ENCODE measurements at regions not wholly inside any gene's neighbourhood (a gene's known extent, or its start where the extent isn't known, plus 50 kb on each side); places are given as distances from the start of the nearest gene placed in this dataset.

DNA sequence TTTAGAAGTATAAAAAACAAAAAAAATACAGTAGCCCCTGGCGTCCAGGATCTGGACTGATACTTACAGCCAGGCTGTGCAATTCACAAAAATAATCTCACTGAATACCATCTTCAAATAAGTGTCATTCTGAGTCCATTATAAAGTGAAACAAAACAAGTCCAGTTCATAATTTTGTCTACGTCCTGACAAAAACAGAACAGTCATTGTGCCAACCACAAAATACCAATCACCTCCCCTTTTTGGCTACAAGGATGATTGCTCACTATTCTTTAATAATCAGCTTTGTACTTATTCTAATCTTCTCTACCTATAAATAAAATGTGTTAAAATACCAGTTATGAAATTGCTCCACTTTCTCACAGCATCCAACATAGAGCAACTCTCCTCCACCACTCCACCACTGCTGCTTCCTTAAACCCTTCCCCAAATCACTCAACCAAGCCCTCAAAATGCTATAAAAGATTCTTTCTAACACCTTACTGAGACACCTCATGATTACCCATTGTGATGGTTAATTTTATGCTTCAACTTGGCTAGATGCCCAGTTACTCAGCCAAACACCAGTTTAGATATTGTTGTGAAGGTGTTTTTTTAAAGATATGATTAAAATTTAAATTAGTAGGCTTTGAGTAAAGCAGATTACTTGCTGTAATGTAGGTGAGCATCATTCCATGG is 479.8 kb upstream of the SEMA3A start:
- peak; percentile 26 for DNase-seq

- DNase-seq = no peak
Measured at GRCh38 chr7:84669177-84669732, 474.7 kb upstream of the SEMA3A start.

DNA sequence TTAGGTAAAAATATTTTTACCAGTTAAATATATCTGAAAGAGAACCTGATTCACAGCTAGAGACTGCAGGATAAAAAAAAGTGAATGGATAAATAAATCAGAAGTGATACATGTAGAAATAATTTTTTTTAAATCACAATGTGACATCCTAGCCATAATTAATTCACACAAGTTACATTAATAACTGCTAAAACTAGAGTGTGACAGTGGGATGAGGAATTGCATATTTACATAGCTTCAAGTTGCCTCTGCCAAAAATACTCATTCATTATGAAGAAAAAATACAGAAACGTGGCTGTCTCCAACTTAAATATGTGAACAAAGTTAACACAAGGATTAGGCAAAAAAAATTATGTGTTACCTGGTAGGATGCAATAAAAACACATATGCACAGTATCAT is 473.5 kb upstream of the SEMA3A start:
- DNase-seq = no peak

GRCh38 chr7:84666651-84667050 is 472.1 kb upstream of the SEMA3A start:
- DNase-seq = no peak

- DNase-seq = peak; percentile 33
Measured at GRCh38 chr7:84665339-84665738, 470.8 kb upstream of the SEMA3A start.

DNA sequence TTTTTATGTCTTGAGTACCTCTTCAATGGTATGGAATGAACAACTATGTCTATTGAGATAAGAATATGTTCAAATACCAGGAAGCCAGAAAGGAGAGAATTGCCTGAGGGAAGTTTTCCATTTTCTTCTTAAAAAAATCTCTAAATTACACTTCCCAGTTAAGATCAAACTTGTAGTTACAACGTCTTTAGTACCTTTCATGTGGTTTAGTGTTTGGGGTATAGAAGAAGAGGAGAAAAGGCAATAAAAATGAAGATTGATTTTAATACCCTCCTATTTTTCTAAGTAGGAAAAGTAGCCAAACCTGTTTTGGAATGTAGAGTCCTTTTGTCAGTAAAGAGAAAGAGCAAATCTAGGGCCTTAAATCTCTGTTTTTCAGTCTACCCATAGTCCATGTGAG is 470.0 kb upstream of the SEMA3A start:
- no peak for DNase-seq

DNA sequence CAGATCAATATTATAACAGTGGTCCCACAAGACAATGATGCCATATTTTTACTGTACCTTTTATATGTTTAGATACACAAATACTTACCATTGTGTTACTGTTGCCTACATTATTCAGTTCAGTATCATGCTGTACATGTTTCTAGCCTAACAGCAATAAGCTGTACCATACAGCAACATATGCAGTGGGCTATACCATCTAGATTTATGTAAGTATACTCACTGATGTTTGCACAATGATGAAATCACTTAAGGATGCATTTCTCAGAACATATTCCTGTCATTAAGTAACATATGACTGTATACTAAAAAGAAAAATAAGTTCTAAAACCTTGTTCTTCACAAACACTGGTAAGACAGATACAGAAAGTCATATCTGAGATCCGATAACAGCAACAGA is 468.6 kb upstream of the SEMA3A start:
- no peak for DNase-seq

GRCh38 chr7:84658286-84658685 is 463.7 kb upstream of the SEMA3A start:
- peak; percentile 39 for DNase-seq

DNA sequence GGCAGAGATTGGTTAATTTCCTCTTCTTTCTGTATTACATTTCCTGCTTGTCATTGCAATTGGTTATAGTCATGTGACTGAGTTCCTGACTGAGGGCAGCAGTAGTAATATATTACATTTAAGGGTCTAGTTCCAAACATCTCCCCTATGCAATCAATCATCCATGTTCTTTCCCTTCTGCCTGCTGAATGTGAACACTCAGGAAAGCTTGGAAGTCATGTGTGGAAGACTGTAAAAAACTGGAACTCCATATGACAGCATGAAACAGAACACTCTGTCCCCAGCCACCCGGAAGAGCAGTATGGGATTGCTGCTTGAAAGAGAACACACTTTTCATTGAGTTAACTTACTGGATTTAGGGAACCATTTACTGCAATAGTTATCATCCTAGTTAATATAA is 459.7 kb upstream of the SEMA3A start:
- peak; percentile 81 for DNase-seq

DNA sequence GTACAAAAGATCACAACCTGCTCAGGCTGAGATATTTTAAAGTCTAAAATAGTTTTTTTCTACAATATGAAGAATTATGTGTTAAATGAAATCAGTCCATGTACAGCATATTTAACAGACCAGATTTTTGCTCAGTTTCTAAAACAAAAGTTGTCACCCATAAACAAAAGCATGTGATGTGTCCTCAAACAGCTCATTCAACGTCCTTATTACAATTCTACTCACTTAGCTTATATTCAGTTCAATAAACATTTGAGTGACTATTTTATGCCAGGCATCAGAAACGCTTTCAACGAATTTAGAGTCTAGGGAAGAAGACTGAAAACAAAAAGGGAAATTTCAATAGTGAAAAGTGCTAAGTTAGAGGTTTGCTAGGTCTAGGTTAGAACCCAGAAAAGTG is 457.3 kb upstream of the SEMA3A start:
- no peak for DNase-seq

DNA sequence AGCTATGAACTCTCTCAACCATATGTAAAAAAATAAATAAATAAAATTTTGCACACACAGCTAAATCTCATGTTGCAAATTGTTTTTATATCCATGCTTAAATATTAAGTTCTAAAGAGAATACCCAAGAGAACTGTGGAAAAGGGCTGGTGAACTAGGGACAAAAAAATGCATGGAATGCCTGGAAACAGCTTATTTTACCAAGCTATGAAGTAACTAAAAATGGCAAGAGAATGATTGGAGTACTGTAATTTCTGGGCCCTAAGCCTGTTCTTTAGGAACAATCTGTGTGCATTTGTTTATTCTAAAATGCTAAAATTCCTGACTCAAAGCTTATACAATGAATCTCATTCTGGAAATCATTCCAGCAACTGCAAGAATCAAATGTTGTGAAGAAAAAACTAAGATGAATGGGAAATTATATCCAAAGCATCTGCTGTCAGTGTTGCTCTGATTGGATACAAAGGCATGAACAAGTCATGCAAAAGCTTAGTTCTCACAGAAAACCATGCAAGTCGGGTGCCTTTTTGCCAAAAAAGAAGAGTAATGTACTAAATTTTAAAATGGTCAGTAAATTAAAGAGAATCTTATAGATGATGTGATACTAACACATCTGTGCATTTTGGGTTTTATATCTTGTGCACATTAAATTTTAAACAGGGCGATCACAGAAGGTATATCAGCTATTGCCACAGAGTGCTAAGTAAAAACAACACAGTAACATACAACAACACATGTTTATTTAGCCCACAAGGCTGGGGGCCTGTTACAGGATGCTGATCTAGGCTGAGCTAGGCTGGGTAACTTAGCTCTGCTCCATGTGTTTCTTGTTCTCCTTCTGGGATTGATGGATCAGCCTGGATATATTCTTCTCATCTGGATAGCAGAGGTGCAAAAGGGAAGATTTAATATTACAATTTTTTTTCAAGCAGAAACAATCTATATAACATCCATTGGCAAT is 453.5 kb upstream of the SEMA3A start:
- DNase-seq = peak; percentile 13

GRCh38 chr7:84642611-84643010 is 448.0 kb upstream of the SEMA3A start:
- DNase-seq = no peak

DNA sequence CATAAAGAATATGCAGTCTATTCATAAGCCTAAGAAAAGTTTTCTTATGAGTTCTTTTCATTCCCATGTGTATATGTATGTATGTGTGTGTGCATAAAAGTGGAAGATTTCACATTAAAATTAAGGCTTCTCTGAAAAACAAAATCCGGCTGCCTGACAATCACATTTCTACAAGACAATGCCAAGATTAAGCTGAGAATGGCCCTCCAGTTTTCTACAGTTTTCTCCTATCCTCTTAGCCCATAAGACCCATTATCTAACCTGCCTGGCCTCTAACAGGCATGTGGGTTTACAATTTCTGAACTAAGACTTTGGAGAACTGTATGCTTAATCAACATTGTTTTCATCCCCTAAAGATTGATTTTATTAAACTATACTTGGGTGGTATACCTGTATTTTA is 446.0 kb upstream of the SEMA3A start:
- DNase-seq = no peak

DNA sequence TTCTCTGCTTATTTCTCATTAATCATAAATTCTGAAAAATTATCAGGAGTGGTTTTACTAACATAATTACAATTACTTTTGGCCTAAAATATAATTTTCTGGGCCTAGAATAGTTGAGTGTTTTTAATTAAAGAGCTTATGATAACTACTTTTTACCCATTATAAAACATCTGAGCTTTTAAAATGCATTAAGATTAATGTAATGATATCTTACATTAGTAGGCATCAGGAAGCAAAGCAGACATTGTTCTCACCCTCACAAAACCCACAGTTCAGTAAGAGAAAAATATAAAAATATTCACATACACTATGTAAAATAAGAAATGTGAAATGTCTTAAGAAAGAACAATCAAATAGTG is 443.7 kb upstream of the SEMA3A start:
- no peak for DNase-seq

DNA sequence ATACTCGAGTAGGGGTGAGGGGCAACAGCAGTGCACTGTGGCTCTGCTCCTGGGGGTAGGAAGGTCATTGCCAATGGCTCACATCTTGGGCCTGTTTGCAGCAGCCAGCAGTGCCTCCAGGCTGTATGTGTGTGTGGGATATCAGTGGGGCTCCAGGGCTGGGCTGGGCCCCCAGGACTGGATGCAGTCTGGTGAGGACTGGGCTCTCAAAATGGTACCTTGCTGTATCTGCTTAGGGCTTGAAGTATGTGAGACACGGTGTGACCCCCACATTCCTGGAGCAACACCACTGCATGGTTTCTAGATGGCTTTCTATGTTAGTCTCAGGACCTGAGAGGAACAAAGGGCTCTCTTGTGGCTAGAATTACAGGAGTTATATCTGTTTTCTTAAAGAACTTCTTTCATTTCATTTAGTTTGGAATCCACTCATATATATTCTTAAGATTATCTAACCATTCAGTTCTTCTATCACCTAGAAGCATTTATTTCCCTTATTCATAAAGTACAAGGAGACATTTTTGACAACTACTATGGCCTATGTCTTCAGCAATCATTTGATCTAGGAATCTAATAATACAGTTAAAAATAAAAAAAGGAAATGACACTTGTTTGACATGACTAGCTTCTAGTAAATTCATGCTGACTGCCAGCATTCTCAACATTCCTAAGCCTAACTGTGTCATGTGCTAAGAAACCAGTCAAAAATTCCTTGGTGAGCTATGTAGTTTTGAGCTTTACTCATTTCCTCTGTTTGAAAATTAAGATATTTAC is 443.2 kb upstream of the SEMA3A start:
- no peak for DNase-seq

- DNase-seq = no peak
Measured at GRCh38 chr7:84631913-84632312, 437.3 kb upstream of the SEMA3A start.

DNA sequence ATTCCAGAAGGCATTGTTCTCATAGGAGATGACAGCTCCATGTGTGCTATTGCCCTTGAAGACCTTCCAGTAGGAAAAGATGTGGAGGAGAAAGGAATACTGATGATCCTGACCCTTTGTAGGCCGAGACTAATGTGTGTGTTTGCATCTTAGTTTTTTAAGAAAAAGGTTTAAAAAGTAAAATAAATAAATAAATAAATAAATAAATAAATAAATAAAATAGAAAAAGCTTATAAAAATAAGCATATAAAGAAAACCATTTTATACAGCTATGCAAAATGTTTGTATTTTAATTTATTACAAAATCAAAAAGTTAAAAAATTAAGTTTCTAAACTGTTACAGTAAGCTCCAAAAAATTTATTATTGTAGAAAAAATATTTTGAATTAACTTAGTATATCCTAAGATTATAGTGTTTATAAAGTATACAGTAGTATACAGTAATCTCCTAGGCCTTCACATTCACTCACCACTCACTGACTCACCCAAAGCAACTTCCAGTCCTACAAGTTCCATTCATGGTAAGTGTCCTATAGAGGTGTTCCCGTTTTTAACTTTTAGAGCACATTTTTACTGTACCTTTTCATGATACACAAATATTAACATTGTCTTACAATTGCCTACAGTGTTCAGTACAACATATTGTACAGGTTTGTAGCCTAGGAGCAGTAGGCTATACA is 435.2 kb upstream of the SEMA3A start:
- DNase-seq = no peak

DNA sequence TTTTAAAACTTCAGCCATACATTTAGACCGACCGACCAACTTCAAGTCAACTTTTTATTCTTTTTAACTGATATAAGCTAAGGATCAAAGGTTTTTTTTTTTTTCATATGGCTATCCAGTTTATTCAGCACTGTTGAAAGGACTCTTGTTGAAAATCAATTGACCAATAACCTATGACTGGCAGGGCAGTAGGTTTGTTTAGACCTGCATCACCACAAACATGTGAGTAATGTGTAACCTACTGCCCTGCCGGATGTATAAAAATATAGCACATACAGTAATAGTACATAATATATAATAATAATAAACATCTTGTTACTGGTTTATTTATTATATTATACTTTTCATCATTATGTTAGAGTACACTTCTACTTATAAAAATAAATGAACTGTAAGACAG is 434.6 kb upstream of the SEMA3A start:
- no peak for DNase-seq

GRCh38 chr7:84627250-84627649 is 432.7 kb upstream of the SEMA3A start:
- DNase-seq = no peak

- no peak for DNase-seq
Measured at GRCh38 chr7:84624927-84625326, 430.3 kb upstream of the SEMA3A start.

DNA sequence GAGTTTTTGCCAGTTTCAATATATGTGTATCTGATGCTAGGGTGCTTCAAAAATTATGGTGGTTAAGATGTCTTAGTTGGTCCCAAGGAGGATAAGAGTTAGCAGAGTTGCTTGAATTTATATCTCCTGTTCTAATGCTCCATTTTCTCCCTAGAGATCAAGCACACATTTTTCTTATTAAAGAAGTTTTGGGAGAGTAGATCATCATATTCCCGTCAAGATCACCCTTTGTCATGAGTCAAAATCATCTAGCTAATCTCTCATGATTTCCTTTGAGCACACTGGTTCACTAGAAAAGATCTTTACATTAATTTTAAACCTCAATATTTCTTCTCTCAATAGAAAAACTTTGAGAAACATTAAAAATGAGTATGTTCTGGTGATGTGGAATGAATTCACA is 429.9 kb upstream of the SEMA3A start:
- no peak for DNase-seq

- DNase-seq = no peak
Measured at GRCh38 chr7:84617265-84618030, 422.9 kb upstream of the SEMA3A start.

All from NCI-H2171 treated with DMSO at 0.1 percent for 48 hours (cell line).